ENCODE measurements at regions not wholly inside any gene's neighbourhood (a gene's known extent, or its start where the extent isn't known, plus 50 kb on each side); places are given as distances from the start of the nearest gene placed in this dataset.

DNA sequence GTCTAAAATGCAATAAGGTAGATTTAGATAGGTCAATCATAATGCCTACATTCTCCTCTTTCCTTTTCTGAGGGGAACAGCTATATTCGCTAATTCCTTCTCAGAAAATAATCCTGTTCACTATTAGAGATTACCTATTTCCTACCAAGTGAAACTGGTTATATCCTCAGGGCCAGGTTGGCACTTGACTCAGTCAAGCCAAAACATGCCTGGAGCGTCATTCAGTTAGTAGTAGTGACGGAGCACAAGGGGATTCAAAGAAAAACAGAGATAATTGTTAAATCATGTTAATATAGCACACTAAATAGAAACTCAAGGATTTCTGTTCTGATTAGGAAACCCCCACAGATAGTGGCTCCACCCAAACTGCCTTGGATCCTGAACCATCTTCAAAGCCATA, 515.4 kb upstream of the PTPRD start:
- H2AFZ ChIP-seq (ENCODE audit: low read length) = no peak overlapping the region
- H4K20me1 ChIP-seq (ENCODE audit: insufficient read depth, low read length) = no peaks in the 10 kb centered on the region
- H3K9me3 ChIP-seq (ENCODE audit: low read depth, low read length) = peaks cover 3% of the 10 kb centered on the region
- H3K4me3 ChIP-seq (ENCODE audit: insufficient read depth, low read length) = no peak overlapping the region
- H3K27ac ChIP-seq (ENCODE audit: low read depth, low read length) = no peak overlapping the region
- TF ChIP-seq, protein P1, sequence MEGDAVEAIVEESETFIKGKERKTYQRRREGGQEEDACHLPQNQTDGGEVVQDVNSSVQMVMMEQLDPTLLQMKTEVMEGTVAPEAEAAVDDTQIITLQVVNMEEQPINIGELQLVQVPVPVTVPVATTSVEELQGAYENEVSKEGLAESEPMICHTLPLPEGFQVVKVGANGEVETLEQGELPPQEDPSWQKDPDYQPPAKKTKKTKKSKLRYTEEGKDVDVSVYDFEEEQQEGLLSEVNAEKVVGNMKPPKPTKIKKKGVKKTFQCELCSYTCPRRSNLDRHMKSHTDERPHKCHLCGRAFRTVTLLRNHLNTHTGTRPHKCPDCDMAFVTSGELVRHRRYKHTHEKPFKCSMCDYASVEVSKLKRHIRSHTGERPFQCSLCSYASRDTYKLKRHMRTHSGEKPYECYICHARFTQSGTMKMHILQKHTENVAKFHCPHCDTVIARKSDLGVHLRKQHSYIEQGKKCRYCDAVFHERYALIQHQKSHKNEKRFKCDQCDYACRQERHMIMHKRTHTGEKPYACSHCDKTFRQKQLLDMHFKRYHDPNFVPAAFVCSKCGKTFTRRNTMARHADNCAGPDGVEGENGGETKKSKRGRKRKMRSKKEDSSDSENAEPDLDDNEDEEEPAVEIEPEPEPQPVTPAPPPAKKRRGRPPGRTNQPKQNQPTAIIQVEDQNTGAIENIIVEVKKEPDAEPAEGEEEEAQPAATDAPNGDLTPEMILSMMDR (IDR thresholded peaks at IDR 0.05; ENCODE audit: extremely low read depth, low read depth, low read length) = no peak
- no peak for DNase-seq (ENCODE audit: insufficient read length, low spot score, missing footprints)
- no peaks in the 10 kb centered on the region for H3K36me3 ChIP-seq (ENCODE audit: insufficient read depth, low read length)
- no peaks in the 10 kb centered on the region for H3K27me3 ChIP-seq (ENCODE audit: insufficient read depth, low read length)
- H3K79me2 ChIP-seq (ENCODE audit: insufficient read depth, low read length) = no peaks in the 10 kb centered on the region
- H3K4me2 ChIP-seq (ENCODE audit: insufficient read depth, low read length) = no peak overlapping the region
- H3K4me1 ChIP-seq (ENCODE audit: insufficient read depth, low read length) = no peaks in the 10 kb centered on the region

DNA sequence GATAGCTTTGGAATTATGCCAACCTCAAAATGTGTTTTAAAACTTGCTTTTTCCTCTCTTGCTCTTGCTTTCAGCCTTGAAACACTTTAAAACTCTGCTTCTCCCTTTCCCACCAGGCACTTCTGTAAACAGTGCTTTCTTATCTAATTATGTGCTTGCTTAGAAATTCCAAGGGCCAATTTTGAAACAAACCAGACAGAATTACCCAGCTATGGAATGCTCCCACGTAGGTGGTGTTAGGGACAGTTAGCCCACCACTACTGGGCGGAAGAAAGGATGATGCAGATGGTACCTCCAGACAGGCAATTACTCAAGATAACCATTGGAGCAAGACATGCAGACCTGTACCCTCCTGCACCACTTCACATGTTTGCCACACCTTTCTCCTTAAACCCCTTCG, 523.0 kb upstream of the PTPRD start:
- no peaks in the 10 kb centered on the region for H3K4me1 ChIP-seq (ENCODE audit: insufficient read depth, low read length)
- no peak overlapping the region for H3K4me3 ChIP-seq (ENCODE audit: insufficient read depth, low read length)
- H3K27ac ChIP-seq (ENCODE audit: low read depth, low read length) = no peak overlapping the region
- no peaks in the 10 kb centered on the region for H3K79me2 ChIP-seq (ENCODE audit: insufficient read depth, low read length)
- H3K36me3 ChIP-seq (ENCODE audit: insufficient read depth, low read length) = no peaks in the 10 kb centered on the region
- TF ChIP-seq, protein P1 (IDR thresholded peaks at IDR 0.05; ENCODE audit: extremely low read depth, low read depth, low read length) = no peak
- no peak overlapping the region for H2AFZ ChIP-seq (ENCODE audit: low read length)
- H3K9me3 ChIP-seq (ENCODE audit: low read depth, low read length) = peaks cover 5% of the 10 kb centered on the region
- H3K27me3 ChIP-seq (ENCODE audit: insufficient read depth, low read length) = no peaks in the 10 kb centered on the region
- H3K4me2 ChIP-seq (ENCODE audit: insufficient read depth, low read length) = no peak overlapping the region
- H4K20me1 ChIP-seq (ENCODE audit: insufficient read depth, low read length) = no peaks in the 10 kb centered on the region
- no peak for DNase-seq (ENCODE audit: insufficient read length, low spot score, missing footprints)

DNA sequence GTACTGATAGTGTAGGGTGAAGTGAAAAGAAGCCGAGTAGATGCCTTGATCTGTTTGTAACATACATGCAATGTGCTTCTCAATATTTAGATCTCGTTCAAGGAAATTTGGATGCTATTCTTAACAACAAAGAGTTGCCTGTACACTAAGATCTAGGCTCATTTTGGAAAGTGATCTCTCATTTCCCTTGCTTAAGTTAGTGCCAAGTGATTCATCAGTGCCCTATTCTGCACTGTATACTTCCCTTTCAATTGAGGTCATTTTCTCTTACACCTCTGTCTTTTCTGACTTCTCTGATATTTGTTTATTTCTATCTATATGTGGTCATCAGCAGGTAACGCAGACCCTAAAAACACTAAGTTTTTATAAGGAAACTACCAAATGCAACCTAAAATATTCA, 528.6 kb upstream of the PTPRD start:
- Histone ChIP-seq H3K4me1 (ENCODE audit: insufficient read depth, low read length) (no peaks in the 10 kb centered on the region), H3K4me2 (ENCODE audit: insufficient read depth, low read length) (no peak overlapping the region), H3K27ac (ENCODE audit: low read depth, low read length) (no peak overlapping the region), H3K36me3 (ENCODE audit: insufficient read depth, low read length) (no peaks in the 10 kb centered on the region), H2AFZ (ENCODE audit: low read length) (no peak overlapping the region), H3K27me3 (ENCODE audit: insufficient read depth, low read length) (no peaks in the 10 kb centered on the region), H4K20me1 (ENCODE audit: insufficient read depth, low read length) (no peaks in the 10 kb centered on the region), H3K4me3 (ENCODE audit: insufficient read depth, low read length) (no peak overlapping the region), H3K79me2 (ENCODE audit: insufficient read depth, low read length) (no peaks in the 10 kb centered on the region), H3K9me3 (ENCODE audit: low read depth, low read length) (peaks cover 4% of the 10 kb centered on the region)
- DNase-seq (ENCODE audit: insufficient read length, low spot score, missing footprints) = no peak
- TF ChIP-seq, protein P1 (IDR thresholded peaks at IDR 0.05; ENCODE audit: extremely low read depth, low read depth, low read length) = no peak

DNA sequence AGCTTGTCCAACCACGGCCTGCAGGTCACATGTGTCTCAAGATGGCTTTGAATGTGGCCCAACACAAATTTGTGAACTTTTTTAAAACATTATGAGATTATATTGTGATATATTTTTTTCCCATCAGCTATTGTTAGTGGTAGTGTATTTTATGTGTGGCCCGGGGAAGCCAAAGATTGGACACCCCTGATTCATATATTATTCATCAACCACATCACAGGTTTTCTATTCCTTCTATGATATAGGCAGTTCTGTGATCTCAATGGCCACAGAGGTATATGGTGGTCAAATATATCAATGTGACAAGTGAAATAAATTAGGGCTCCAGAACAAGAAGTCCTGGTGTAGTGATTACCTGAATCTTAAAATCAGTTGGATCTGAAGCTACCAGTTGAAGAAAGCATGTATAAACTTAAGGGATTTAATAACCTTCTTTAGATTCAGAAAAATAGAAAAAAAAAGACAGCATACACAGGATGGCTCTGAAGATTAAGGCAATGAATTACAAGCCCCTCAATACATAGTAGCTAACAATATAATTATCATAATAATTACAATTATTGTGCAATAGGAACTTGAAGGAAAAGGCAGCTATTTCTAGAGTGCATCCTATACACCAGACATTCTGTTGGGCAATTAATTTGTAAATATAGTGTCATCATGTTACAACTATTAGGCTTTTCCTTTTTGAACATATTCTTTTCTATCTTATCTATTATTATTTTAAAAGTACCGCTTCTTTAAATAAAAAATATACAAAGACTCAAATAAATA, 530.4 kb upstream of the PTPRD start:
- H3K79me2 ChIP-seq (ENCODE audit: insufficient read depth, low read length) = no peaks in the 10 kb centered on the region
- no peaks in the 10 kb centered on the region for H3K27me3 ChIP-seq (ENCODE audit: insufficient read depth, low read length)
- no peak overlapping the region for H3K4me2 ChIP-seq (ENCODE audit: insufficient read depth, low read length)
- H3K4me3 ChIP-seq (ENCODE audit: insufficient read depth, low read length) = no peak overlapping the region
- H3K4me1 ChIP-seq (ENCODE audit: insufficient read depth, low read length) = no peaks in the 10 kb centered on the region
- TF ChIP-seq, protein P1 (IDR thresholded peaks at IDR 0.05; ENCODE audit: extremely low read depth, low read depth, low read length) = no peak
- H4K20me1 ChIP-seq (ENCODE audit: insufficient read depth, low read length) = no peaks in the 10 kb centered on the region
- H3K9me3 ChIP-seq (ENCODE audit: low read depth, low read length) = peaks cover 3% of the 10 kb centered on the region
- no peak overlapping the region for H2AFZ ChIP-seq (ENCODE audit: low read length)
- DNase-seq (ENCODE audit: insufficient read length, low spot score, missing footprints) = no peak
- H3K36me3 ChIP-seq (ENCODE audit: insufficient read depth, low read length) = no peaks in the 10 kb centered on the region
- H3K27ac ChIP-seq (ENCODE audit: low read depth, low read length) = no peak overlapping the region

Data from osteoblast (primary cell).